ENCODE measurements at regions not wholly inside any gene's neighbourhood (a gene's known extent, or its start where the extent isn't known, plus 50 kb on each side); places are given as distances from the start of the nearest gene placed in this dataset.

DNA sequence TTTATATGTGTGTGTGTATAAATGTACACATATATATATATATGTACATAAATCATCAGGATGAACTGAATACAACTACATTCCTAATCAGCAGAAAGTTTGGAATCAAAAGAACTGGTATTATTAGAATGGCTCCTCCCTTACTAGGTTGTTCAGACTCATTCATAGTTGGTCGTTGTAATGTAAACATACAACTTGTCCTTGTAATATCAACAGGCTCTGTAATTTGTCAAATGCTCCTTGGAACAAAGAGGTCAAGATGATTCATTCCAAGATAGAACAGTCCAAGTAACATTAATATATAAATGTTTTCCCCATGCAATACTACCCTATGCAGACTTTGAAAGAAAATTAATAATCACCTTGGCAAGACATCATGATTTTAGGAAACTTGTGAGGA is 351.4 kb upstream of the SMIM31 start:
- TF ChIP-seq, protein P1, sequence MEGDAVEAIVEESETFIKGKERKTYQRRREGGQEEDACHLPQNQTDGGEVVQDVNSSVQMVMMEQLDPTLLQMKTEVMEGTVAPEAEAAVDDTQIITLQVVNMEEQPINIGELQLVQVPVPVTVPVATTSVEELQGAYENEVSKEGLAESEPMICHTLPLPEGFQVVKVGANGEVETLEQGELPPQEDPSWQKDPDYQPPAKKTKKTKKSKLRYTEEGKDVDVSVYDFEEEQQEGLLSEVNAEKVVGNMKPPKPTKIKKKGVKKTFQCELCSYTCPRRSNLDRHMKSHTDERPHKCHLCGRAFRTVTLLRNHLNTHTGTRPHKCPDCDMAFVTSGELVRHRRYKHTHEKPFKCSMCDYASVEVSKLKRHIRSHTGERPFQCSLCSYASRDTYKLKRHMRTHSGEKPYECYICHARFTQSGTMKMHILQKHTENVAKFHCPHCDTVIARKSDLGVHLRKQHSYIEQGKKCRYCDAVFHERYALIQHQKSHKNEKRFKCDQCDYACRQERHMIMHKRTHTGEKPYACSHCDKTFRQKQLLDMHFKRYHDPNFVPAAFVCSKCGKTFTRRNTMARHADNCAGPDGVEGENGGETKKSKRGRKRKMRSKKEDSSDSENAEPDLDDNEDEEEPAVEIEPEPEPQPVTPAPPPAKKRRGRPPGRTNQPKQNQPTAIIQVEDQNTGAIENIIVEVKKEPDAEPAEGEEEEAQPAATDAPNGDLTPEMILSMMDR (IDR thresholded peaks at IDR 0.05; ENCODE audit: low read depth, low read length, missing input control), result no peak
- no peak for TF ChIP-seq MAX (IDR thresholded peaks at IDR 0.05)
- no peak for TF ChIP-seq SP1 (IDR thresholded peaks at IDR 0.05)

Measured in liver (tissue), 3 donors.